ENCODE measurements at regions not wholly inside any gene's neighbourhood (a gene's known extent, or its start where the extent isn't known, plus 50 kb on each side); places are given as distances from the start of the nearest gene placed in this dataset.
"Not testable (repeated sequence)": the region's sequence is repeated elsewhere in the genome, so short reads cannot be mapped to it uniquely, and the experiment has no call there.

DNA sequence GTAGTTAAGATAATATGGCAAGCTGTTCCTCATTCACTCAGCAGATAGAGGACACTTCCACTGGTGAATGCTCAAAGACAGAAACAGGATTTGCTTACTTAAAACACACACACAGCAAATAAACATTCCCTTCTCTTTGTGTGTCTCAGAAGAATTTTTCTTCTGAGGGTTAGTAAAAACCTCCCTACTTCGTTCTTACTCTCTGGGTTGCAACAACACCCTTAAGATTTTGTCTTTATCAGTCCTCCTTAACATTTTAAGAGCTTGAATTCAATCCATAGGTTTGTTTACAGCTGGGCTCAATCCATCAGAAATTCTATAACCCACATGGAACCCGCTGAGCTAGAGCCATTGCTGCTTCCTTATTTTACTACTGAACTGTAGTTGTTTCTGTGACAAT, 237.4 kb upstream of the PIK3R1 start:
- no peak for DNase-seq

DNA sequence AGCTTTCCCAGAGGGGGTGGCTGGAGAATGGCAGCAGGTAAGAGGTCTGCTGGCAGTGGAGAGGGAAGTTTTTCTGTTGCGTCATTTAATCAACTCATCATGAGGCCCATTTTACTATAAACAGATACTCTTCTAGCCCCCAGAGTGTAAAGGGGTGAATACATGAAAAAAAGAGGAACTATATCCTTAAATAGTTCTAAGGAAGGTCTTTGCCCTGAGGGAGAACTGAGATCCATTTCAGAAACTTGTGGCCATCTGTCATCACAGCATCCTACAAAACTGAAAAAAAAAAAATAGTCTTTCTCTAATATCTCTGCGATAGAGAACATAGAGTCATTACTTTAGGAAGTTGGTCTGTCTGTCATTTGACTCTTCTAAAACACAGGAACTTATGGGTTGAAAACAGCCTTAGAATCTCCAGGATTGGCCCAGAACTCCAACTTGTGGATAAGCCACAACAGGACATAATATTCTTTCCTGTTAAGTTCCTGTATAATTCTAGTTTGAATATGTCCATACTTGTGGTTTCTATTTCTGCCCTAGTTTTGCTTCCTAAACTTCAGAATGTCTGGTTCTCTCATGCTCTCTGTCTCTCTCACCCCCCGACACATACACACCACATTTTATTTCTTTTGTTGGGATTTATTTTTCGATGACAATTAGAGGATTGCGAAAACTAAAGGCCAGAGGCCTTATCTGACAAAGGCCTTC, 238.5 kb upstream of the PIK3R1 start:
- no peak for DNase-seq

- no peak for DNase-seq
Measured at GRCh38 chr5:67976181-67976580, 239.4 kb upstream of the PIK3R1 start.

DNA sequence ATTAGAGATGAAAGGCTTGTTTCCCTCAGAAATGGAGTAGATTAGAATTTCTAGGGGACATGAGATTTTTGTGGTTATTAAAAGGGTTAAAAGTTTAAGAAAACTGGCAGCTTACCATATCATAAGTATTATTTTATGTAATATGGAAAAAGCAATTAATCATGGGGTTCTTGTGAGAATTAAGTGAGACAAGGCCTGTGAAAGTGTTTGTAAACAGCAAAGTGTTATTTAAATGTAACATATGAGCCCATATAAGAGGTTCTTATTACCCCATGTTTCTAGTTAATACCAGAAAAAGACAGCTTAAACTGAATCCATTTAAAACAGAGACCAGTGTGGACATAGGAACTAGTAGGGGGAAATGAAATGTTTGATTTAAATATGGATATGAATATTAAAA, 241.1 kb upstream of the PIK3R1 start:
- DNase-seq = no peak

DNA sequence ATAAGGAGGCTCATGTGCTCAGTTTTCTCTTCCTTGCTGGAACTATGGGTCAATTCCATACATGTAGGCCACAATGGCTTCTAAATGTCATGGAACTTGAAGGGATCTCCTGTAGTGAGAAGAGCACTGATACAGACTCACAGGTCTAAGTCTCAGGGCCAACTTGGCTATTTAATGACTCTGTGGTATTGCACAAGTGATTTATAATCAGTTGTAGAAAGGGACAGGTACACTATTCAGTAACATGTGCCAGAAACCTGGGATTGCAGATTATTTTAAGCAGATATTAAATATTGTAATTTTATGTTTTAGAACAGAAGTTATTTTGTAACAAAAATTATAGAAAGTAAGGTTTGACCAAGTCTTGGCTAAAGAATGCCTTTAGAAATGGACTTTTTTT, 241.5 kb upstream of the PIK3R1 start:
- no peak for DNase-seq

DNA sequence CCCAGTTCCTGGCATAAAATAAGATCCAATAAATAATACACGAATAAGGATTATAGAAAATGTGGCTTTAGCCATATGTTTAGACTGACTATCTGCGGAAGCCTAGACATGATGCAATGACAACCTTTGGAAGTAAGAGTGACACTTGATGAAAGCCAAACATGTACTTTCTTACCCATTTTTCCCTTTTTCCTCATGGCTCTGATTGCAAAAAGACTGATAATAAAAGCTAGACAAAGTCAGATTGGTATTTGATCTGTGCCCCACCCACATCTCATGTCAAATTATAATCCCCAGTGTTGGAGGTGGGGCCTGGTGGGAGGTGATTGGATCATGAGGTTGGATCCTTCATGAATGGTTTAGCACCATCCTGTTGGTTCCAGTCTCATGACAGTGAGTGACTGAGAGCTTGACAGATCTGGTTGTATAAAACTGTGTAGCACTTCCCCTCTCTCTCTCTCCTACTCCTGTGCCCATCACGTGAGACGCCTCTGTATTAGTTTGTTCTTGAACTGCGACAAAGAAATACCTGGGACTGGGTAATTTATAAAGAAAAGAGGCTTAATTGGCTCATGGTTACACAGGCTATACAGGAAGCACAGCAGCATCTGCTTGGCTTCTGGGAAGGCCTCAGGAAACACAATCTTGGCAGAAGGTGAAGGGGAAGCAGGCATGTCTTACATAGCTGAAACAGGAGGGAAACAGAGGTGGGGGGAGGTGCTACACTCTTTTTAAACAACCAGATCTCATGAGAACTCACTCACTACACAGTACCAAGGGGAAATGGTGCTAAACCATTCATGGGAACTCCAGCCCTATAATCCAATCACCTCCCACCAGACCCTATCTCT, 243.4 kb upstream of the PIK3R1 start:
- DNase-seq = no peak

GRCh38 chr5:67971223-67971830, 244.2 kb upstream of the PIK3R1 start:
- DNase-seq = no peak

GRCh38 chr5:67969631-67970030, 245.9 kb upstream of the PIK3R1 start:
- no peak for DNase-seq

DNA sequence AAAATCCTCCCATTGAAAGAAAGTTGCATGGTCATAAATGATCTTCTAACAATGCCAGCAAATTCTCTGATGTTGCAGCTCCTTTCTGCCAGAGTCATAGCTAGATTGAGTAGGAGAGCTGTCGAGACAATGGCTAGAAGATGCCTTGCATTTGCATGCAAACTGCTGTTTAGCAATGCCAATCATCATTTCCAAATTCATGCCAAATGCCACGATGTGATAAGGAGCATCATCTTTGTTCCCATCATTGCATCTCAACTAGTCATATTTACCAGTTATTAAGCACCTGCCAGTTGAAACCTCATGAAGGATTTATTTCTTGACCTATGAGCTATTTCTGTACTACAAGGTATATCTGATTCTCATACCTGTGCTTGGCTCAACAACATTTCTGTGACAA, 246.4 kb upstream of the PIK3R1 start:
- DNase-seq = no peak

DNA sequence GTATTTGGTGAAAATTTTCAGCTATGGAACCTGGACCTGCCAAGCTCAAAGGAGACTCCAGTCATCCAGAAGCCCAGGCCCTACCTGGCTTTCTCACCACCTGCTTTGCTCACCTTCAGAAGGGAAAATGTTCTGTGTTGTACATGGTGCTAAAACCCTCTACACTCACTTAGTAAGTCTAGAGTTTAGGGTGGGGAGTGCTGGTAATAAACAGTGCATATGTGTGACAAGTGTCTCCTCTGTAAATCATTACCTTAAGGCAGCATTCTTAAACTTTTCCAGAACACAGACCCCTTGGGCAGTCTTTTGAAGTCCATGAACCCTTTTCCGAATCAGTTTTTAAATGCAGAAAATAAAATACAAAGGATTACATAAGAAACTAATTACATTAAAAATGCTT, 248.8 kb upstream of the PIK3R1 start:
- no peak for DNase-seq

- no peak for DNase-seq
Measured at GRCh38 chr5:67964619-67965018, 250.9 kb upstream of the PIK3R1 start.

- DNase-seq = no peak
Measured at GRCh38 chr5:67963789-67964519, 251.6 kb upstream of the PIK3R1 start.

DNA sequence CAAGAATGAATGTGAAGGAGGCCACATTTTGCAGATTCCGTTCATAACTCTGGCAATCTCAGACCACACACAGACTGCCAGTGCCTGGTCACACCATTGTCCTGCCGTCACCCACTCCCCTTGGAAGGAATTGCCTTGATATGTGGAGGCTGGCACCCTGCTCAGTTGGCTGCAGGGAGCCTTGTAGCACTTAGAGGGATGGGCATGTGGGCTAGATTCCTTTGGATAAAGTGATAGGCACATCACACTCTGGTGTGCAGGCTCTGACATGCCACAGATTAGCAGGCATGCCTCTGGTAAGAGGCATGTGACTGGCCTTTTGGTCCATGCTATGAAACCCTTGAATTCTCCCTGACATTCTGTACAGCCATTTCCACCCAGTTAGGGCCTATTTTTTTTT, 254.6 kb upstream of the PIK3R1 start:
- DNase-seq = no peak

GRCh38 chr5:67957374-67957773, 258.2 kb upstream of the PIK3R1 start:
- DNase-seq = no peak

DNA sequence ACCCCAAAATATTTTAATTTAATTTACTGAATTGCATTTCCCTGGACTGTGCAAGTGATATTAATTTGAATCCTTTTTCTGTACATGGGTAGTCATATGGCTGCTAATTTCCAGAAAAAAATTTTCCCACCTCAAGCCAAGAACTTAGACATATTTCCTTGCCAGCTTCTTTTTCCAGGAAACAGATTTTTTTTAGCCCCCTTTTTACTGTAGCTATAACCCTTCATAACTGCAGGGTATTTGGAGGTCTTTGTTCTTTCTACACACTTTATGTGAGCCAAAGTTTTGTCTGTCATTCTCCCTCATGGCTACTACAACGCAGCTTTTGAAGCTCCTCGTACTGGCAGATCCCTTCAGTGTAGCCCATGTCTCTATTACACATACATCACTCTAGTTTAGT, 261.2 kb upstream of the PIK3R1 start:
- no peak for DNase-seq

DNA sequence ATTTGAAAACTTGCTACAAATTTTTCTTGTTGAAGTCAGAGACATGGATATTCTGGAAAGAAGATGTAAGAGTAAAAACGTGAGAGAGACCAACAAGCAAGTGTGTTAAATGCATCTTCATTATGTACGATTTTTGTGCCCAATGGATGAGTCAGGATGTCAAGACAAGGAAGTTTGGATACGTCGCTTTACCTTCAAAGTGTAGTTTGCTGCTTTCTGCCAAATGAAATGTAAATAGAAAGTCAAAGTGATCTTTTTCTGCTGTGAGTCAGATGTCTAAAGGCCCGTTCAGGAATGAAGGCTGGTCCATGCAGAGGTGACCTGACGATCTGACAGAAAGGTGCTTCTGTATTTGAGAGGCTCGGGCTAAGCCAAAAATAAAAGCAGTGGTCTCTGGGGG, 273.1 kb upstream of the PIK3R1 start:
- DNase-seq = no peak

DNA sequence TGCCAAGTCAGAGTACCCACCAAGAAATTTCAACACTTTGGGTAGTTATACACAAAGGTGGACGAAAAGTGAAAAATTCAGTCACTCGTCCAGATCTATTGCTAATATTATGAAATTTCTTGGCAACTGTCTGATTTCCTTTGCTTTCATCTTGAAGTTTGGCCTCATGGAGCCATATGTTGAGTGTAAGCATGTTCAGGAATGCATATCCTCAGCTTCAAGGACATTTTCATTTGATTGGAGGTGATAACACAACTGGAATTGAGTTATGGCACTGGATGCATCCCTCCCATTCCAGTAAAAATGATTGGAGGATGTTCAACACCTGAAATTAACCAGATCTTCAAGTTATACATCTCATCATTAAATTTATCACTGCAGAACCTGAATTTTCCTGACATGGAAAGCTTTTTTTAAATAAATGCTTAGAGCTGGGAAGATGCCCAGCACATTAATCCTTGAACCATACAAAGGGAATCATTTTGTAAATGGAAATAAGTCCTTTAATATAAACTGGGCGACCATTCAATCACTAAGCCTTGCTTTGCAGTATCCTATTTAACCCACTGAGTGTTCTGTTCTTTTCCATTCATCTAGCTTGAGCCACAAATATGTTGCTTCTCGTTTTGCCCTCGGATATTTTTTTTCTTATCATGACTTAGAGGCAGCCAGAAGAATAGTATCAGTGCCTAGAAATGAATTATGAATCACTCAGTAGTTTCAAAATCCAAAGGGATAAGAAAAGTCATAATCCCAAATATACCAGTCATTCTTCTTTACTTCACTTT, 273.7 kb upstream of the PIK3R1 start:
- DNase-seq = no peak

GRCh38 chr5:67935908-67936566, 279.5 kb upstream of the PIK3R1 start:
- DNase-seq = no peak

GRCh38 chr5:67934976-67935375, 280.6 kb upstream of the PIK3R1 start:
- DNase-seq = no peak

DNA sequence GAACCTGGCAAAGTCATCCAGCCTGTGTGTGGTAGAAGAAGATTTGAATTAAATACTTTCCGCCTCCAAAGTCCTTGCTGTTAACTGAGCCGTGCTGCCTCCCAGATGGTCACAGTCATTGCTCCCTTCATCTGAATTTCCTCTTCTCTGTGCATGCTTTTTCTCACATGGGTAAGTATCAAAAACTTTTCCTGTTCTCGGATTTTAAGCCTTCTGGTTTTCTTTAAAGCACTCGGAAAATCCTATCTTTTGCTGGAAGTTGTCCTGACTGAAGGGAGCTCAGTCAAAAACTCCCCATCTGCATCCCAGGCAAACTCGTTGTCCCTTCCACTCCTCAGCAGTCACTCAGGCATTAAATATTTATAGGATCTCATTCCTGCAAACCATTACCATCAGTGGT, 290.0 kb upstream of the PIK3R1 start:
- no peak for DNase-seq

DNA sequence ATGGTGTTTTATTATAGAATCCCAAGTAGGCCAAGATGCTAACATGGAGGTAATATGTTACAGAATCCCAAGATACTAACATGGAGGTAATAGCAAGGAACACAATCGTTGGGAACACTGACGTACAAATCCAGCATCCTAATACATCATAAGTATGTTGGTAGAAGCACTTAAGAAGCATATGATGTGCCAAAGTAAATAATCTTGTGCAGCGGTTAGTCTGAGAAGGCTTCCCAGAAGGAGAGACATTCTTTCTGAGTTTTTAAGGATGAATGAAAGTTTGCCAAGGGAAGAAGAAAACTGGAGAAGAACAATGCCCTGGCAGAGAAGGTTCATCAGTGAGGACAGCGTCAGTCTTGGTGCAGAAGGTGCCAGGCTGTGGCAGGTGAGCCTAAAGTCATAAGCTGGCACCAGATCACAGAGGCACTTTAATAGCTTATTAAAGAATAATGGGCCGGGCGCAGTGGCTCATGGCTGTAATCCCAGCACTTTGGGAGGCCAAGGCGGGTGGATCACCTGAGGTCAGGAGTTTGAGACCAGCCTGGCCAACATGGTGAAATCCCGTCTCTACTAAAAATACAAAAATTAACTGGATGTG, 294.5 kb upstream of the PIK3R1 start:
- no peak for DNase-seq

DNA sequence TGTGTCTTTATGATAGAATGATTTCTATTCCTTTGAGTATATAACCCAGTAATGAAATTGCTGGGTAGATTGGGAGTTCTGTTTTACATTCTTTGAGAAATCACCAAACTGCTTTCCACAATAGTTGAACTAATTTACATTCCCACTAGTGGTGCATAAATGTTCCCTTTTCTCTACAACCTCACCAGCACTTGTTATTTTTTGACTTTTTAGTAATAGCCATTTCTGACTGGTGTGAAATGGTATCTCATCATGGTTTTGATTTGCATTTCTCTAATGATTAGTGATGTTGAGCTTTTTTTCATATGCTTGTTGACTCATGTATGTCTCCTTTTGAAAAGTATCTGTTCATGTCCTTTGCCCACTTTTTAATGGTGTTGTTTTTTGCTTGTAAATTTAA, 296.0 kb upstream of the PIK3R1 start:
- not testable (repeated sequence) for DNase-seq
